RWPE2 (cell line): ENCODE measurements at regions not wholly inside any gene's neighbourhood (a gene's known extent, or its start where the extent isn't known, plus 50 kb on each side); places are given as distances from the start of the nearest gene placed in this dataset.

Experiments
- ATAC-seq: fragments of 200-7000 bp; cut with Tn5 transposase; 3 replicates; pipeline ENCODE4 v1.9.1; 2021; ENCODE audit warnings: low read depth
- DNase-seq: peaks from one replicate; pipeline ENCODE4 v3.0.0-alpha.2; 2020; ENCODE audit warnings: low spot score
- H3K27ac ChIP-seq: fragments of 450-650 bp; 2 replicates; pipeline ENCODE4 v1.5.1; 2017; ENCODE audit warnings: mild to moderate bottlenecking; ENCODE audit not compliant: poor library complexity, severe bottlenecking
- H3K27me3 ChIP-seq: fragments of 250-450 bp; sonication (Bioruptor Pico); 2 replicates; pipeline ENCODE4 v1.5.1; 2021; ENCODE audit warnings: mild to moderate bottlenecking, moderate library complexity; ENCODE audit not compliant: insufficient read depth, poor library complexity, severe bottlenecking
- H3K36me3 ChIP-seq: fragments of 250-450 bp; sonication (Bioruptor Pico); 2 replicates; pipeline ENCODE4 v1.5.1; 2020; ENCODE audit warnings: low read depth, mild to moderate bottlenecking, moderate library complexity
- H3K4me1 ChIP-seq: fragments of 250-450 bp; sonication (Bioruptor Pico); 2 replicates; pipeline ENCODE4 v1.5.1; 2021; ENCODE audit warnings: mild to moderate bottlenecking, moderate library complexity; ENCODE audit not compliant: insufficient read depth, poor library complexity, severe bottlenecking
- H3K4me3 ChIP-seq: fragments of 250-450 bp; sonication (Bioruptor Pico); 2 replicates; pipeline ENCODE4 v1.5.1; 2021; ENCODE audit warnings: mild to moderate bottlenecking, moderate library complexity; ENCODE audit not compliant: severe bottlenecking
- H3K9me3 ChIP-seq: fragments of 250-450 bp; sonication (Bioruptor Pico); 2 replicates; pipeline ENCODE4 v1.5.1; 2021; ENCODE audit warnings: mild to moderate bottlenecking, moderate library complexity; ENCODE audit not compliant: severe bottlenecking
- TF ChIP-seq, protein P1 (sequence below): fragments of 450-650 bp; IDR thresholded peaks from one replicate; pipeline ENCODE4 v1.5.1; 2017; ENCODE audit warnings: mild to moderate bottlenecking, moderate library complexity; ENCODE audit not compliant: poor library complexity, severe bottlenecking

DNA sequence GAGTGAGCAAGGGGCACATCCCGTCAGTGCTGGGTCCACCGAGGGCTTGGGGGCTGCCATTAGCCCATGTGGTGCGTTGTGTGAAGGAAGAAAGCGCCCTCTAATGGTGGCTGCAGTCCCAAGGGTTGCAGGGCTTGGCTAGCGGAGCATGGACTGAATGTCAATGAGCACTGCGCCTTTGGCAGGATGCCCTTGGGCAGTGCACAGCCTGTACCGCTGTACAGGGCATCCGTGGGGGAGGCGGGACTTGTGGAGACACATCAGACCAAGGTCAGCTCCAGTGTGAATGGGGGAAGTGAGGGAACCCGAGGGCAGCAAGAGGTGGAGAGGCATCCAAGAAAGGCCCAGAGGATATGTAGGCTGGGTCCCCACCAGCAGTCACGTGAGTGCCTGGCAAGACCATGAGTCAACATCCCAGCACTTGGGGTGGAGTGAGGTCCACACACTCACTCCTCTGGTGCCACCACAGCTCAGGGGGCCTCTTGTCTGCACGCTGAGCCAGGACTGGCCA is 75.5 kb upstream of the MED9 start:
- DNase-seq, result no peak
- Histone ChIP-seq H3K9me3 (no peaks in the 10 kb centered on the region), H3K27ac (no peak overlapping the region), H3K36me3 (no peaks in the 10 kb centered on the region), H3K4me3 (no peak overlapping the region), H3K27me3 (no peaks in the 10 kb centered on the region), H3K4me1 (no peaks in the 10 kb centered on the region)
- 0 out of 3 replicates have a peak, but pooled peaks have one; percentile 24 for ATAC-seq
- TF ChIP-seq, protein P1, sequence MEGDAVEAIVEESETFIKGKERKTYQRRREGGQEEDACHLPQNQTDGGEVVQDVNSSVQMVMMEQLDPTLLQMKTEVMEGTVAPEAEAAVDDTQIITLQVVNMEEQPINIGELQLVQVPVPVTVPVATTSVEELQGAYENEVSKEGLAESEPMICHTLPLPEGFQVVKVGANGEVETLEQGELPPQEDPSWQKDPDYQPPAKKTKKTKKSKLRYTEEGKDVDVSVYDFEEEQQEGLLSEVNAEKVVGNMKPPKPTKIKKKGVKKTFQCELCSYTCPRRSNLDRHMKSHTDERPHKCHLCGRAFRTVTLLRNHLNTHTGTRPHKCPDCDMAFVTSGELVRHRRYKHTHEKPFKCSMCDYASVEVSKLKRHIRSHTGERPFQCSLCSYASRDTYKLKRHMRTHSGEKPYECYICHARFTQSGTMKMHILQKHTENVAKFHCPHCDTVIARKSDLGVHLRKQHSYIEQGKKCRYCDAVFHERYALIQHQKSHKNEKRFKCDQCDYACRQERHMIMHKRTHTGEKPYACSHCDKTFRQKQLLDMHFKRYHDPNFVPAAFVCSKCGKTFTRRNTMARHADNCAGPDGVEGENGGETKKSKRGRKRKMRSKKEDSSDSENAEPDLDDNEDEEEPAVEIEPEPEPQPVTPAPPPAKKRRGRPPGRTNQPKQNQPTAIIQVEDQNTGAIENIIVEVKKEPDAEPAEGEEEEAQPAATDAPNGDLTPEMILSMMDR, result no peak

DNA sequence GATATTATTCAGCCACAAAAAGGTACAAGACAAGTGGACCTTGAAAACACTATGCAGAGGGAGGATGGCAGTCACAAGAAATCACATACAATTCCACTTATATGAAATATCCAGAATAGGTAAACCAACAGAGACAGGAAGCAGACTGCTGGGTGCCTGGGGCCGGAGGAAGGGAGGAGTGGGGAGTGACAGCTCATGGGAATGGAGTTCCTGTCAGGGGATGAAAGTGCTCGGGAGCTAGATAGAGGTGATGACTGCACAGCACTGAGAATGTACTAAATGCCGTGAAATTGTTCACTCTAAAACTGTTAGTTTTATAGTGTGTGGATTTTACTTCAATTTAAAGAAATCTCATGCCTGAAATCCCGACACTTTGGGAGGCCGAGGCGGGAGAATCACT is 74.2 kb upstream of the MED9 start:
- Histone ChIP-seq H3K27ac (no peak overlapping the region), H3K9me3 (no peaks in the 10 kb centered on the region), H3K27me3 (no peaks in the 10 kb centered on the region), H3K36me3 (no peaks in the 10 kb centered on the region), H3K4me1 (no peaks in the 10 kb centered on the region), H3K4me3 (no peak overlapping the region)
- DNase-seq, result no peak
- TF ChIP-seq, protein P1, result no peak
- ATAC-seq, result peak; percentile 75; the same call in 2 of the 3 replicates

DNA sequence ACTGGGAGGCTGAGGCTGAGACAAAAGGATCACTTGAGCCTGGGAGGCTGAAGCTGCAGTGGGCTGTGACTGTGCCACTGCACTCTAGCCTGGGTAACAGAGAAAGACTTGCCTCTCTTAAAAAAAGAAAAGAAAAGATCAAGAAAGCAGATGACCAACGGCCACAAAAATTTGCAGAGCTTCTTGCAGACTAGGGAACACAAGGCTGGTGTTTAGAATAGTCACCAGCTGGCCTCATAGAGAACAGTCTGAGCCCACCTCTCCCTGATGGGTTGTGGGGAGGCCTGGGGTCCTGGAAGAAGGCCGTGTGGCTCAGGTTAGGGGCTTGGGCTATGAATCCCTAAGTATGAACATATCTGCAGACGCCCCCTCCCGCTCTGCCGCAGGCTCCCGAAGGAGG is 73.7 kb upstream of the MED9 start:
- TF ChIP-seq, protein P1, result no peak
- Histone ChIP-seq H3K36me3 (no peaks in the 10 kb centered on the region), H3K4me3 (no peak overlapping the region), H3K27me3 (no peaks in the 10 kb centered on the region), H3K9me3 (no peaks in the 10 kb centered on the region), H3K4me1 (no peaks in the 10 kb centered on the region), H3K27ac (no peak overlapping the region)
- ATAC-seq (no peak), DNase-seq (no peak)

DNA sequence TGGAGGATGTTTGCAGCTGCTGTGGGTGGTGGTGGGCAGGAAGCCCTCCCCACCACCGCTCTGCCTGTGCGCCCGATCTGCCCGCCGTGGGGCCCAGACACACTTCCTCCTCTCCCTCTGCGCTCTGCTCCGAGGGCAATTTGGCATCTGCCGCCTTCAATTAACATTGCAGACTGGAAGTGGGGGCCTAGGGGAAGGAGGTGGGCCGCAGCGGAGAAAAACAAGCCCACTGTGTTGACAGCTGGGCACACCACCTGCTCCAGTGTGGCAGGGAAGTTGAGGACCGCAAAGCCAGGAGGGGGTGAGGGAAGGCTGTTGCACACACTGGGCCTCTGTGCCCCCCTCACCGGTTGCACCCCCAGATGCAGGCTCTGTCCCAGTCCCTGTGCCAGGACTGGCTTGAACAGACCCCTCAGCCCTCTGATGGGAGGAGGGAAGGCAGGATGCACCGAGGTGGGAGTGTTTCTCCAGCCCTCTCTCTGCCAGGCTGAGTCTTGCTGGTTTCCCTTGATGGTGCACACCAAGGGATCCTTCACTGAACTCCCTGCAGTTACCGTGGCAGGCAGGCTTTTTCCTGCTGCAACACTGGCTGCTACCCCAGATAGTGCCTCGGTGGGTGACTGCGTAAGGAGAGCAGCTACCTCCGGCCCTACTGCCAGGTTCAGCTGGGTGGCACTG is 72.8 kb upstream of the MED9 start:
- Histone ChIP-seq H3K27me3 (no peaks in the 10 kb centered on the region), H3K4me3 (no peak overlapping the region), H3K27ac (no peak overlapping the region), H3K4me1 (no peaks in the 10 kb centered on the region), H3K36me3 (no peaks in the 10 kb centered on the region), H3K9me3 (no peaks in the 10 kb centered on the region)
- DNase-seq (no peak), ATAC-seq (no peak)
- TF ChIP-seq, protein P1, result no peak

DNA sequence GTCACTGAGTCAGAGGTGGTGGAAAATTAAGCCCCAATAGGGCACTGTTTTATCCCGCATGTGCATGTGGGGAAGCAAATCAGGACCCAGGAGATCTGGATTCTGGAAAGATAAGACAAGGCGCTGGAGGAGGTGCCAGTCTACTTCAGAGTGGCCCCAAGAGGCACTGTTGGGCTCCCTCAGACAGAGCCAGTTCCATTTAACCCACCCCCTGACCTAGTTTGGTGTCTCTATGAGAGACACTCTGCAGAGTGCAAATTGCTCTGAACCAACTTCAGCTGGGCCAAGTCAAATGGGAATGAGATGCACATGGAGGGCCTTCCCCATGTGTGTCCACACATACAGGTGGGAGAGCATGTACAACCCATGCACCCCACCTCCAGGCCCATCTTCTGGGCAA is 71.1 kb upstream of the MED9 start:
- no peak for DNase-seq

More for the DNA sequence above, 71.1 kb upstream of the MED9 start:
- no peak for ATAC-seq
- H3K27ac ChIP-seq, result no peak overlapping the region
- no peaks in the 10 kb centered on the region for H3K9me3 ChIP-seq
- H3K4me1 ChIP-seq, result no peaks in the 10 kb centered on the region
- H3K36me3 ChIP-seq, result no peaks in the 10 kb centered on the region
- H3K27me3 ChIP-seq, result no peaks in the 10 kb centered on the region
- H3K4me3 ChIP-seq, result no peak overlapping the region
- TF ChIP-seq, protein P1, result no peak
